T follicular helper cell (primary cell): ENCODE measurements at regions not wholly inside any gene's neighbourhood (a gene's known extent, or its start where the extent isn't known, plus 50 kb on each side); places are given as distances from the start of the nearest gene placed in this dataset.
A peak's percentile ranks its signal among the peaks of the same experiment; 100 is the strongest.

Experiments used
- DNase-seq: peaks from one replicate; pipeline ENCODE4 v3.0.0-alpha.2; 2020; ENCODE audit warnings: low read depth

GRCh38 chr15:85847031-85847430, 52.3 kb upstream of the KLHL25 start:
- no peak for DNase-seq

GRCh38 chr15:85849946-85850345, 55.2 kb upstream of the KLHL25 start:
- DNase-seq: no peak

GRCh38 chr15:85852969-85853368, 58.2 kb upstream of the KLHL25 start:
- DNase-seq: no peak

- peak; percentile 39 for DNase-seq
Observed at GRCh38 chr15:85854345-85855097, 59.8 kb upstream of the KLHL25 start.

- peak; percentile 64 for DNase-seq
Observed at GRCh38 chr15:85858586-85859375, 64.1 kb upstream of the KLHL25 start.

GRCh38 chr15:85859671-85860070, 64.9 kb upstream of the KLHL25 start:
- no peak for DNase-seq

GRCh38 chr15:85860394-85861161, 65.9 kb upstream of the KLHL25 start:
- DNase-seq: no peak

GRCh38 chr15:85865070-85865684, 70.5 kb upstream of the KLHL25 start:
- DNase-seq: no peak

GRCh38 chr15:85867250-85867649, 72.5 kb upstream of the KLHL25 start:
- no peak for DNase-seq

- no peak for DNase-seq
Observed at GRCh38 chr15:85869124-85869523, 74.4 kb upstream of the KLHL25 start.

- DNase-seq: no peak
Observed at GRCh38 chr15:85870216-85871014, 75.7 kb upstream of the KLHL25 start.

- DNase-seq: no peak
Observed at GRCh38 chr15:85871545-85871944, 76.8 kb upstream of the KLHL25 start.

GRCh38 chr15:85872125-85872524, 77.4 kb upstream of the KLHL25 start:
- no peak for DNase-seq

- no peak for DNase-seq
Observed at GRCh38 chr15:85874236-85874635, 79.5 kb upstream of the KLHL25 start.

GRCh38 chr15:85875756-85876155, 81.0 kb upstream of the KLHL25 start:
- no peak for DNase-seq

GRCh38 chr15:85878828-85879225, 84.1 kb upstream of the KLHL25 start:
- no peak for DNase-seq

- no peak for DNase-seq
Observed at GRCh38 chr15:85879334-85880163, 84.8 kb upstream of the KLHL25 start.

GRCh38 chr15:85880501-85881190, 85.9 kb upstream of the KLHL25 start:
- no peak for DNase-seq

- DNase-seq: no peak
Observed at GRCh38 chr15:85886309-85886811, 91.6 kb upstream of the KLHL25 start.
